GM12878 (cell line): ENCODE measurements at regions not wholly inside any gene's neighbourhood (a gene's known extent, or its start where the extent isn't known, plus 50 kb on each side); places are given as distances from the start of the nearest gene placed in this dataset.

Source experiments
- EED ChIP-seq: sonication (generic); IDR thresholded peaks from 2 replicates; pipeline ENCODE4 v1.6.1; 2016; ENCODE audit warnings: antibody characterized with exemption, low read depth
- ETV6 ChIP-seq, 2 experiments: fragments of 450-650 bp in 1 of 2; IDR thresholded peaks in 1 of 2; conservative IDR thresholded peaks in 1 of 2; 2 replicates each; pipeline ENCODE4 v1.6.1; 2014; ENCODE audit warnings: antibody characterized with exemption in 1 of 2, borderline replicate concordance in 1 of 2, low read depth in 1 of 2, mild to moderate bottlenecking in 1 of 2, moderate library complexity in 1 of 2
- POLR2A ChIP-seq: IDR thresholded peaks from 2 replicates; pipeline ENCODE4 v1.6.1; 2011; ENCODE audit warnings: low read depth, mild to moderate bottlenecking, low read length
- SIN3A ChIP-seq: IDR thresholded peaks from 2 replicates; pipeline ENCODE4 v1.6.1; 2012; ENCODE audit warnings: low read depth, low read length, improper control_type of control experiment
- ZSCAN29 ChIP-seq: fragments of 450-650 bp; IDR thresholded peaks from 2 replicates; pipeline ENCODE4 v1.6.1; 2017; ENCODE audit warnings: mild to moderate bottlenecking, moderate library complexity
- TF ChIP-seq, protein P1 (sequence below), 3 experiments: IDR thresholded peaks in 2 of 3; conservative IDR thresholded peaks in 1 of 3; 2 replicates each; pipeline ENCODE4 v1.5.1; 2011; ENCODE audit warnings: low read depth in 3 of 3, low read length in 3 of 3, mild to moderate bottlenecking in 3 of 3, control low read depth in 2 of 3, moderate library complexity in 2 of 3, inconsistent platforms in 1 of 3, mixed read lengths in 1 of 3; ENCODE audit not compliant: control insufficient read depth in 2 of 3, insufficient read depth in 1 of 3; ENCODE audit errors: extremely low read depth in 1 of 3
- TF ChIP-seq, protein P2 (sequence below): IDR thresholded peaks from 2 replicates; pipeline ENCODE4 v1.6.1; 2012; ENCODE audit warnings: low read depth, low read length, improper control_type of control experiment

DNA sequence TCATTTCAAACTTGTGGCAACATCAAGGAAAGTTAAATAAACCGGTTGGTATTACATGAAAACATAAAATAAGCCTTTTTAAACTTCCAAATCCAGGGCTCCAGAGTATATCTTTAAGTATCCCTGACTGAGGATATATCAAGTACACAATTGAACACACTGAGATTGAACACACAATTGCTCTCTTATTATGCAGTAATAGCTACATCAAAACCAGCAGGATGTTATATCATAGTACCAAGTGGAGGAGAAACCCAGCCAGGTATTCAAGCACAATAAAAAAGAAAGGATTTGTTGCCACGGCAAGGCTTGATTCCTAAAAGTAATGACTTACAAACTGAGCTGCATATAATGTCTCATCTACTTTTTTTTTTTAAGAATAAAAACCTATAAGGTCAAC is 605.8 kb downstream of the SPOCK3 start:
- TF ChIP-seq POLR2A (no peak), EED (no peak), SIN3A (no peak), ZSCAN29 (no peak), ETV6 (conservative IDR thresholded peaks at IDR 0.05 in 1 of 2, IDR thresholded peaks at IDR 0.05 in 1 of 2; ENCODE audit: borderline replicate concordance in 1 of 2, low read depth in 1 of 2) (no peak)
- TF ChIP-seq, protein P1, sequence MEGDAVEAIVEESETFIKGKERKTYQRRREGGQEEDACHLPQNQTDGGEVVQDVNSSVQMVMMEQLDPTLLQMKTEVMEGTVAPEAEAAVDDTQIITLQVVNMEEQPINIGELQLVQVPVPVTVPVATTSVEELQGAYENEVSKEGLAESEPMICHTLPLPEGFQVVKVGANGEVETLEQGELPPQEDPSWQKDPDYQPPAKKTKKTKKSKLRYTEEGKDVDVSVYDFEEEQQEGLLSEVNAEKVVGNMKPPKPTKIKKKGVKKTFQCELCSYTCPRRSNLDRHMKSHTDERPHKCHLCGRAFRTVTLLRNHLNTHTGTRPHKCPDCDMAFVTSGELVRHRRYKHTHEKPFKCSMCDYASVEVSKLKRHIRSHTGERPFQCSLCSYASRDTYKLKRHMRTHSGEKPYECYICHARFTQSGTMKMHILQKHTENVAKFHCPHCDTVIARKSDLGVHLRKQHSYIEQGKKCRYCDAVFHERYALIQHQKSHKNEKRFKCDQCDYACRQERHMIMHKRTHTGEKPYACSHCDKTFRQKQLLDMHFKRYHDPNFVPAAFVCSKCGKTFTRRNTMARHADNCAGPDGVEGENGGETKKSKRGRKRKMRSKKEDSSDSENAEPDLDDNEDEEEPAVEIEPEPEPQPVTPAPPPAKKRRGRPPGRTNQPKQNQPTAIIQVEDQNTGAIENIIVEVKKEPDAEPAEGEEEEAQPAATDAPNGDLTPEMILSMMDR (IDR thresholded peaks at IDR 0.05 in 2 of 3, conservative IDR thresholded peaks at IDR 0.05 in 1 of 3; ENCODE audit: control insufficient read depth in 2 of 3, extremely low read depth in 1 of 3, insufficient read depth in 1 of 3, low read depth in 3 of 3, low read length in 3 of 3): no peak
- TF ChIP-seq, protein P2, sequence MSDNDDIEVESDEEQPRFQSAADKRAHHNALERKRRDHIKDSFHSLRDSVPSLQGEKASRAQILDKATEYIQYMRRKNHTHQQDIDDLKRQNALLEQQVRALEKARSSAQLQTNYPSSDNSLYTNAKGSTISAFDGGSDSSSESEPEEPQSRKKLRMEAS: no peak
